ENCODE measurements at regions not wholly inside any gene's neighbourhood (a gene's known extent, or its start where the extent isn't known, plus 50 kb on each side); places are given as distances from the start of the nearest gene placed in this dataset.

DNA sequence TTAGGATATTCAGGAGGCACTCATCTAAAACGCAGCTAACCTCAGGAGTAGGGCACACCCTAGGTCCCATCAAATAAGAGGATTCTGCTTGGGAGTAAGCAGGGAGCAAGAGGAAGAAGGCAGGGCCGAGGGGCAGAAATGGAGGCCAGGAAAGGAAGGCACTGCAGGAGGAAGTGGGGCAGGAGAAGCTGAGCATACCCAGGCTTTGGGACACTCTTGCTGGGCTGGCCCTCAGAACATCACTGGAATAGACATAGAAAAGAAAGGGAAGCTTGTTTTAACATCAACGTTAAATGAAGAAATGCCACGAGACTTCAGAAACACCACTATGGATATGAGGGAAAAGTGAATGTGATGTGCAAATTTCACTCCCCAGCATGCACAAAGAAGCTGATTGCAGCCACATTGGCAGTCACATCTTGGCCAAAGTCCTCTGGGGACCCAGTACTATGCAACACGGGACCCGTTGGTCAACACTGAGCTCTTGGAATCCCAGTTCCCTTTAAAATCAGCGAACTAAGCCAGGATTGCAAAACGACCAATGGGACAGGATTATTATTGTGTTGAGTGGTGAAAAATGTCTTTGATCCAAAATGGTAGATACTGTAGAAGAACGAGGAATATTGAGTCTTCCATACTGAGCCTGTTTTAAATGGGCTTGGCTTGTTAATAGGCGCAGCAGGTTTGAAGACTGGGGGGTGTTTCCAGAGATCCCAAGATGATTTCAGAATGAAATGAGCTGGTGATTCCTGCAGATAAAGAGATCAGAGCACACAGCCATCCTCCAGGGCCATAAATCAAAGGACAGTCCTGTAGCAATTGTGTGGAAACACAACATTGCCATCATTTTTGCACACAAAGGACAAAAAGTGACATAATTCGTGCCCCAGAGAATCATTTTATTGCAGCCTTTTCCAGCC is 152.4 kb downstream of the TOMM20 start:
- DNase-seq (no peak), ATAC-seq (no peak)

DNA sequence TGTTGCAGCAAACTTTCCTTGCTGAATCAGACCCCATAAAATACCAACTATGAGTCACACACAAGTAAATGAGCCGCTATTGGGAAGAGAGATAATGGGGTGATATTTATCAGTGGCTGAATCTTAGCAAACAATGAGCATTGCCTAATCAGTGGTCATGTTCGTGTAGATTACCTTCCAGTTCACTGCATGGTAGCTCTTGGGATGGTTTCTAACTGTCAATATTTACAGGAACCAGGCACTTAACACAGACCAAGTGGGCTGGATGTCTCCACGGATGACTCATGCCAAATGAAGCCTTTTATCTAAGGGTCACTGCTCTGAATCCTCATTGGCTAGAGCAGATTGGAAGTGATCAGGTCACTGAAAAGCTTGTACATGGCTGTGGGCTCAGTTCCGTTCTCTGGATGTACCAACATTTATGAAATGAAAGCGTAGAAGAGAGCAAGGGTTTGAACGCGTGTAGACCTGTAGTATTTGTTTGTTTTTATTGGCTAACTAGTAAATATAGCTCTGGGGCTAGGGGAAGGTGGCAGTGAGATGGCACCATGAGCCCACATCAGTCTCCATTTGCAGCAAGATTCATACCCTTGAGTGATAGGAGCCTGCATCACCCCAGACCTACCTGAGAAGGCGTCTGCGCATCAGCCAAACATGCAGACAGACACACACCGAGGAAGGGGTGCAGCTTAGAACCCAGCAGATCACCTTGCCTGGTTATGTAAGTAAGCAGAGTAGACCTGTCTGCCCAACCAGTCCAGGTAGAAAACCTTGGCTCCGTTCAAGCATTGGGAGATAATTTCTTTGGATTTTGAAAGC is 153.3 kb downstream of the TOMM20 start:
- DNase-seq (no peak), ATAC-seq (peak; percentile 30)

DNA sequence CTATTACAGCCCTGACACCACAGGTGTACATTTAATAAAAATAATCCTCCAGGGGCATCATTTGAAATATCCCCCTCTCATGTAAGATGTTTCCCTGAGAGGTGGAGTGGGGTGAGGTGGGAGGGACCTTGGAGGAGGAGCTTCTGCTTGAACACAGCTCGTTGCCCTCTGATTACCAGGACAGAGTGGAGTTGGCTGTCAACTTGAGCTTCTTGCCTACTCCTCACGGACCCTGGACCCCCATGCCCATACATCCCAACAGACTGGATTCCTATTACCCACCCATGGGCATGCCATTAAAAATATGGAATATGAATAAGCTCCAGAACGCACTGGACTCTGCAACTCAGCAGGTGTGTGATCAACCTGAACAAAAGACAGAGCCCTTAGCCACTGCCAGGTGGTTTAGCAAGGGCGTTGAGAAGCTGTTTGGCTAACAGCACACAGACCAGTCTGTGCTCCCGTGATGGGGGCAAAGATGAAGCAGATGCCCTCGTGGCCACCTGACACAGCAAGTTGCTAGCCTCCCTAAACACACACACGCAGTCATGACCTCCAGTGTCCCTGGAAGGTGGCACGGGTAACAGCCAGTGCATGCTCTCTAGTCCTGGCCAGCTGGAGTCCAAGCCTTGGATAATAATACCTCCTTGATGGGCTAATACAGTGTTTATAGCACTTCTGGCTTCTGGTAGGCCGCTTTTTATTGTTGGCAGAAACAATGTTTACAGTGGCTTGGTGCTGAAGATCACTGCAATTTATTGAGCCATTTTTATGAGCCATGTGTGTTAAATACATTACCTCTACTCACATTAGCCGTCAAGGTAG is 155.0 kb downstream of the TOMM20 start:
- peak; percentile 3 for DNase-seq
- ATAC-seq = no peak

DNA sequence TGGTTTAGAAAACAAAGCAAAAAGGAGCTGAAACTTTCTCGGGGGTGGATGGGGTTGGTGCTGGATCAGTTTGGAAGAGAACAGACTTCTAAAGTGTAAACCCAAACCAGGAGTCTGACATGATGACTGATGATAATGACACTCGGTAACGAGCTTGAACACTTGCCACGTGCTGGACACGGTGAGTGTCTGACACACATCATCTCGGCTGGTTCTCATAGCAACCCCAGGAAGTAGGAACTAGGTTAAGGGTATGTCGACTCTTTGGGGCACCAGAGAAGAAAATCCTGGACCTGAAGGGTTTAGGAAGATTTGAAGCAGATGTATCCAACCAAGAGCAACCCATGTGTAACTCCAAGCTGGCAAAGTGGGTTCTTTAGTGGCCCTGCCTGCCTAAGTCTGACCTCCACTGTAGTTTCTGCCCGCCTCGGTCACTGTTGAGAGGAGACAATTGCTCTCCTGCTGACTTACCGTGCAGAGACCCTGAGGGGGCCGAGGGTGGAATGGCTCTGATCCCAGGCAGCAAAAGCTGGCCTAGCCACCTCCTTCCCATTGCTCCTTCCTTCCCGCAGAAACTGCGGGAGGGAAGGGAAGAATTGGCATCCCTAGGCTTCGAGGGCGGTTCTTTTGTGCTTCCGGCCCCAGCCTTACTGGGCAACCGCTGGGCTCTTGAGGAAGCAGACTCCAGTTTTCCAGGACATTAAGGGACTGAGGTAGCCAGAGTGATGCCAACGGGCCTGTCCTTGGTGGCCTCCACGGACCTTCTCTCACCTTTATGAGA is 156.0 kb downstream of the TOMM20 start:
- DNase-seq (peak; percentile 16), ATAC-seq (no peak)

DNA sequence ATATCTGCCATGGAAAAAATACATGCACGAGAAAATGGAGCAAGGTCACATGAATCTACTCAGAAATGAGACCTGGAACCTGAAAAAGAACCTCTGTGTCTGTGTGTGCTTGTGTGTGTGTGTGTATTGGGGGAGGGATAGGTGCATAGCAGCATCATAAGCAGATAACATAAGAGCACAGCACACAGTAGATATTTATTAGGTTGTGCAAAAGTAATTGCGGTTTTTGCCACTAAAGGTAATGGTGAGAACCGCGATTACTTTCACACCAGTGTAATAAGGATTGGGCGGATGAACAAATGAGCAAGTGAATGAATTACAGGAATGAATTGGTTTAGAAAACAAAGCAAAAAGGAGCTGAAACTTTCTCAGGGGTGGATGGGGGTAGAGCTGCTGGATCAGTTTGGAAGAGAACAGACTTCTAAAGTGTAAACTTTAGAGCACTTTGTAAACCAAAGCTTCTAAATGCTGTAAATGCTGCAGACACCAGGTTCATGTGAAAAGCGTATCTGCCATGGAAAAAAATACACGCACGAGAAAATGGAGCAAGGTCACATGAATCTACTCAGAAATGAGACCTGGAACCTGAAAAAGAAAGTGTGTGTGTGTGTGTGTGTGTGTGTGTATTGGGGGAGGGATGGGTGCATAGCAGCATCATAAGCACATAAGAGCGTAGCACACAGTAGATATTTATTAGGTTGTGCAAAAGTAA is 156.9 kb downstream of the TOMM20 start:
- DNase-seq (peak; percentile 3), ATAC-seq (no peak)

DNA sequence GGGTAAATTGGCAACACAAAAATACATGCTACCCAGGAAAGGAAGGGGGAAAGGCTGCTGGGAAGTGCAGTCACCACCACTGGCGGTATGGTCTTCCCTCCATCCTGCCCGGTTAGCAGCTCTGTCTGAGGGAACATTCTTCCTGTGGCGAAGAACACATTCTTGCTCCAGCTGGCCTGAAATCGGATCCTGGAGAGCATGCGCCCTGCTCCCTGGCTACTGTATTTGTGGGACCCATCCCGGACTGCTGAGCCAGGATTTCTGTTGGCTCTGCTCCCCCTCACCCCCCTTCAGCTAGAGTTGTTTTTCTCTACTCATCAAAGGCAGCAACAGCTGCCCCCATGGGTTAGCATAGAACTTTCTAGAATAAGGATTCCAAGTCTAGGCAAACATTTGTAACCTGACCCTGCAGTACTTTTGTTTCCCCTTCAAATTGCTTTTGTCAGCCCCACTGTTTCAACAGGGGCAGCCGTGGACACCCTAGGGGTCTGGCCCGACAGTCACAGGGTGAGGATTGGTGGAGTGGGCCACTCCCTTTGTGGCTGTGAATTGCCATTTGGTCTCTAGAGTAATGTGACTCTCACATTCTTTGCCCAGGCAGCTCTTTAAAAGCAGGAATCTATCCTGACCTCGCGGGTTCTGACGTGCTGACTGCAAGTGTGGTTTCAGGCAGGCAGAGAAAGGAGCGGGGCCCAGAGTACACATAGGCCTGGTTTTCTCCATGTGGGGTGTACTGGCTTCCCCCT is 157.7 kb downstream of the TOMM20 start:
- peak; percentile 35 for DNase-seq
- peak; percentile 42 for ATAC-seq

DNA sequence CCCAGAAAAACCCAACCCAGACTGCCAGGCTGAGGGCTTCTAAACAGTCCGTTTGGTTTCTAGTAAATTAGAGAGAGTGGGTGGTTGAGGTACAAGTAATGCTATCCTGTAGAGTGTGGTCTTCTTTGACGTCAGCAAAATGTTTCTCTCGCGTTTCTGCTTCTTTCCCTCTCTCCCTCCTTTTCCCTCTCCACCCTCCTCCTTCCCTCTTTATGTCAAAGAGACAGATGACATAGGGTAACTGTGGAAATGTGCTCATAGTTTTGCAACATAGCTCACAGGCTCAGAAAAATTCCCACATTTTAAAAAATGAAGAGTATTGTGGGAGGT is 158.3 kb downstream of the TOMM20 start:
- DNase-seq = peak; percentile 5
- peak; percentile 32 for ATAC-seq

DNA sequence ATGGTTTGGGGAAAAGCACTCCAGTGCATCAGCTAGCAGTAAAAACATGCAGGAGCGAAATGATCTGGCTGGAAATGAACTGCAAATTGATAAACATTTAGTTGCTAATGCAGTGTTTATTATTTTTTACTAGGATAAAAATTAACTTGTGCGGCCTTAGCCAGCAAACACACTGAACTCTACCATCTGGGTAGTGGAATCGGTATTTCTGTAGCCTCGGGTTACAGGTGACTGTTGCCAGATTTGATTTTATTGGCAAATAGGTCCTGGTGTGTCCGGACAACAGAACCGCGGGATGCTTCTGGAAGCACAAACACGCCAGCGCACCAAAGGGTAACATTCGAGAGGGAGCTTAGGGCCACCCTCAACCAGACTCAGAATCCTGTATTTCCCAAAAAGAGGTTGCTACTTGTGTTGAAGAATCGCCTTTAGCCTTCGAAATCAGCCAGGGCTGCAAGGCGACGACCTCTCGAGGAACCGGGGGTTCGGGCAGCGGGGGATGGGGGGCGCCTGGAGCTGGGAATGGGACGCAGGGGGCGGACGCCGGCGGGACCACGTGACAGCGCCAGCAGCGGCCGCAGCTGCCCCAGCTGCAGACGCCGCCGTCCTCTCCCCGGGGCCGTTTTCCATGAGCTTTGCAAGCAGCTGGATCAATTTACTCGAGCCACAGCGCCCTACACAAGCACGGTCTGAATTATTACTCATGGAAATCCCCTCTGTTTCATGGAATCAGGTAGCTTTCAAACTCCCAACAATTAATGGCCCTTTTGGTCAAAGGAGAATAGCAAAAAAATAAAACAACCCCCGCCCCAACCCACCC is 158.8 kb downstream of the TOMM20 start:
- ATAC-seq (peak; percentile 11), DNase-seq (peak; percentile 17)

DNA sequence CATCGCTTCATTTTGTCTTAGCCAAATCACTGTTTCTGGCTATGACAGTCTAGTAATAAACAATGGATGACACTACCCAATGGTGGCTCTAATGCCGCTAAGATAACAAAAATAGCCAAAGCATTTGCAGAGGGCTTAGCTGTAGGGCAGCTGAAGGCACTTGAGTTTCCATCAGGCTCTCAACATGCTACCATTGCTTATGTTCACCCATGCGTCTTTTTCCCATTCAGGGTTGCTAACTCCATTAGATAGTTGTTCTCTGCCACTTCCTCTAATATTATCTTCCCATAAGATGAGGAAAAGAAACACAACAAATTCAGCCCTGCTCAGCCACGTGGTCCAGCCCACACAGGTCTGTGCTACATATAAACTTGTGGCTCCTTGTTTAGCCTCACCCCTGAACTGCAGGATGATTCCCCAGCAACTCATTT is 159.6 kb downstream of the TOMM20 start:
- DNase-seq (peak; percentile 3), ATAC-seq (no peak)

DNA sequence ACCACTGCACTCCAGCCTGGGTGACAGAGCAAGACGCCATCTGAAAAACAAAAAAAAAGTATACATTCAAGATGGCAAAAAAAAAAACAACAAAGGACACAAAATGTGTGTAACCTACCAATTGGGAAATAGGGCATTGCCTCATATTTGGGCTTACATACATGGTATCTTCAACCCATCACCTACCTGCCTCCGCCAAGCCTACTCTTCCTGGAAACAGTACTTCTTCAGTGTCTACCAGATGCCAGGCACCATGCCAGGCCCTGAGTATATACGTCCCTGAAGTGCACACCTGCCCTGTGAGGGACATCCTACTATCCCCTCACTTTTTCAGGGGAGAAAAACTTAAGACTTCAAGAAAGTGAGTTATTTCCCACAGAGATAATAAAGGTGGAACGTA is 160.2 kb downstream of the TOMM20 start:
- DNase-seq = peak; percentile 4
- no peak for ATAC-seq

DNA sequence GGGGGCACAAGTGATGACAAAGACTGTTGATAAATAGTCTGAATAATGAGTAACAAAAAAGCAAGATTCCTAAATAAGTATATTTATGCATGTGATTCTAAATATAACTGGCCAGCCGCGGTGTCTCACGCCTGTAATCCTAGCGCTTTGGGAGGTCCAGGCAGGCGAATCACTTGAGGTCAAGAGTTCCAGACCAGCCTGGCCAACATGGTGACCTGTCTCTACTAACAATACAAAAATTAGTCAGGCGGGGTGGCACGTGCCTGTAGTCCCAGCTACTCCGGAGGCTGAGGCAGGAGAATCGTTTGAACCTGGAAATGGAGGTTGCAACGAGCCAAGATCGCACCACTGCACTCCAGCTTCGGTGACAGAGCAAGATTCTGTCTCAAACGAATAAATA is 161.5 kb downstream of the TOMM20 start:
- ATAC-seq = no peak
- DNase-seq = peak; percentile 1

DNA sequence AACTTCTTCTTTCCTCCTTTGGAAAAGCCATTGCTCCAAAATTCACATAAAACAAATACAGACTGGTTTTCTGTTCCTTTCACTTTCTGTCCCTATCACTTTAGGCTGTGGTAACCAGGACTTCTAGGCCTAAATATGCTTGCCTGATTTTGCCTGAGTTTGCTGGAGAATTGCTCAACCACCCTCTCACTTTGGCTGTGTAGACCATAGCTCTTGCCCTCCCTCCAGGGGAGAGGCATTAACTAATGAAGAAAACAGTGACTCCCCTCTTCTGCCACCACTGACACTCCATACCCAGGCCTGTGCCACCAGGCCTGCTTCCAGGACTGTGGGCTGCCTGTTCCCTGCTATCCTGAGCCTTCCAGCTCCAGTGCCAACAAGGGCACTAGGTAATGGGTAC is 163.5 kb downstream of the TOMM20 start:
- ATAC-seq (no peak), DNase-seq (no peak)

DNA sequence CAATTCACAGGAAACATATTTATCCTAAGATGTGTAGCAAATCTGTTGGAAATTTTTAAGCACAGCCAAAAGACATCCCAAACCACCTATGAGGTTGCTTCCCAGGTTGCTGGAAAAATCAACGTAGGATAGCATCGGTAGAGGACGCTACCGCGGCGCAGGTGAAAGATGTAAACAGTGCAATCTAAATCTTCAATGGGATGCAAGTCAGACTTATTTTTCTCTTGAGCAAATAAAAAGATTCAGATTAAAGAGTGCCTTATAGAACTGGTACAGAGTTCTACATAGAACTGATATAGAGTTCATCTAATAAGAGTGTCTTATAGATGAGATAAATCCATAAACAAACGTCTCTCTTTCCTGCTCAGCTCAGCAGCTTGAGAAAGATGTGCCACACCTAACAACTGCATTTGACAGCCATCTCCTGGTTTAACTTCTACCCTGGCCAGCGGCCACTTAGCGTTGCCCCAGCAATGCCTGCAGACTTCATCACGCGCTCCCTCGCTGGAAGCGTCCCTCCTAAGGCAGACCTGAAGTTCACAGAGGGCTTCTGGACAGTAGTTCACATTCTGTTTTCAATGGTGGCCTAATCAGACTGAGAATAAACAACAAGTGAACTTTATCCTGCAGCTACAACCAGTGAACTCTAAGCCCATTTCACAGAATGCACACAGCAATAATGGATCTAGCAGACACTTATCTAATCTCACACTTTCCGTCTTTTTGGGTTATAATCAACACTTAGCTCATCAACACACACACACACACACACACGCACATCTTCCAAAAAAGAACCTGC is 164.5 kb downstream of the TOMM20 start:
- ATAC-seq (no peak), DNase-seq (no peak)

DNA sequence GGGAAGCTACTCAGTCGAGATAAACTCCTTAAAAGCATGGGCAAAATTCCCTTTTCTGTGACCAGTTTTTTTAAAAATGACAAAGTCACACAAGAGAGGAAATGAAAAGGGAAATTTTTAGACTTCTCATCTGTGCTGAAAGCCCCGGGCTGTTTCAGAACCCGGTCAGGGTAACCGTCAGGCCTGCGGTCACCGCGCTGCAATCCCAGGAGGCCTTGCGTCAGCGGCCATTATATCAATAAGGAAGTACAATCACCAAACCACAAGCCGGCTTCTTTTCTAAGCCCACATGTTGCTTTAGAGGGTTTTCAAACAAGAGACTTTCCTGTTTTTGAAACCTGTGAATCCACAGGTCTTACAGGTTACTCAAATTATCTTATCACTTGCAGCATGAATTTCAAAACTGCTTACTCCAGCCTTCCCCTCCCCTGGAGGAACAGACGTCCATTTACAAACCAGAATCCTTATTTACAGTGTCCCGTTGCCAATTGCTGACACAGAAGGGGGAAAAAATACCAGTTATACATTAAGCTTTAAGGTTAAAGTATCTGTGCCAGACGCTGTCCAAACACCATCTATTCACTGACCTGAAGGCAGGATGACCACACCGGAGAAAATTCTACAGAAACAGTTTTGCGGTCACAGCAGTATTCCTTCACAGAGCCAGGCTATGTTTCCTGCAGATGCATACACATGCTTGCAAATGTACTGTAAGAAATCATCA is 165.3 kb downstream of the TOMM20 start:
- DNase-seq = peak; percentile 90
- peak; percentile 92 for ATAC-seq

DNA sequence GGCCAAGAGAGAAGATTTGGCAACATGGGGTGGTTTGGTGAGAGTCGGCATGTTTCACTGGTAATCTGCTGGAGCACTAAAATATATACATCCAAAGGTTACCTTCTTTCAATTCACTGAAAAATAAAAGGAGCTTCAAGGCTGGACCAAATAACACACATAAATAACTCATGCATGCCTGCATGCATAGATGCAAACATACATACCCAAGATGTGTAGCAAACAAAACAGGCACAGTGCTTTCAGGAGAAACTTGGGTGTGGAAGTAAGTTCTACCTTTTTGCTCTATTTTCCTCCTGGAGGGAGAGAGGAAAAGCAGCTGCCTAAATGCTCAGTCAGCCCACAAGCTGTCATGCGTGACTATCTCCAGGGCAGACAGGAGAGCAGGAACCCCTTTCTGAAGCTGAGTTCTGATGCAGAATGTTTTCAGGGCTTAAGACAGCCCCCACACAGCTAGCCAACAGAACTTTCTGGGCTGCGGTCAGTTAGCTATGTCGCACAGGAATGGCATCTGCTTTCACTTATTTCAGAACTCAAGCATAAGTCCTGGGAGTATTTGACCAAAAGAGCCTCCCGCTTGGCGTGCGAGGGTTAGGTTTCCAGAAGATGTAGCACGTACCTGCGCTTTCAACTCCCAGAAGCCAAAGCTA is 166.2 kb downstream of the TOMM20 start:
- peak; percentile 64 for ATAC-seq
- DNase-seq = no peak

DNA sequence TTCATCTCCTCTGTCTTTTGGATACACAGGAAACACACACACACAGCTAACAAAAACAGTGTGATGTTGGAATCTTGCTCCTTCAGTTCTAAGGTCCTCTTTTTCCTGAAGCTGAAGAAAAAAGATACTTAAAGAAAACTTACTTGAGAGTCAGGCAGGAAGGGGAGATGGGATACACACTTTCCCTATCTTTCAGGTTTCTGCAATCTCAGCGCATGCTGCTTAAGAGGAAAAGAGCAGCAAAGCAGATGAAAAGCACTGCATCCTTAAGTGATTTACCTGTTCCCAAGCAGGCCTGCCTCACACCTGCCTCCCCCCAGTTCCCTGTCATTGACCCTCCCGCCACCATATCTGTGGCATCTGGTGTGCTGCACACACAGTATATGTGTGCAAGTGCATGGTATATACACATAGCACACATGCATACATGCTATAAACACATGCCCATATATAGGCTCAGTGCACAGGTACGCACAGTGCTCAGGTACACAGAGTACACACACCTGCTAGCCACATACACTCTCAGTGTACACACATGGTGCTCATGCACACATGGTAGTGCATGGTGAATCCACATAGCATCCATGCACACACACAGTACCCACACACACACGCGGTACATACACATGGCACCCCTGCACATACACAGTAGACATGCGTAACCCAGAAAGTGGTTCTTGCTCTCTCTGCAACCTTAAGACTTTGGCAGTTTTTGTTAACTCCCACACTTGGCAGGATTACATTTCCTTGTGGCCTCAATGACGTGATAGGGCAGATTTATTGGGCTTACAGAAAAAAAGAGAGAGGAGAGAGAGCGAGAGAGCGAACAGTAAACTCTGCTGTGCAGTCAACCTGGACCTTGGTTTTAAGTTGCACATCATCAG is 166.9 kb downstream of the TOMM20 start:
- ATAC-seq = peak; percentile 19
- peak; percentile 8 for DNase-seq
